Esophagus mucosa (tissue), 1 donor: ENCODE measurements at regions not wholly inside any gene's neighbourhood (a gene's known extent, or its start where the extent isn't known, plus 50 kb on each side); places are given as distances from the start of the nearest gene placed in this dataset.

Experiments
- ATAC-seq: fragments of 200-7000 bp; cut with Tn5 transposase; one replicate; pipeline ENCODE4 v1.9.1; 2020
- donor health status: DM: yes; HTN: yes; CAD: no.

DNA sequence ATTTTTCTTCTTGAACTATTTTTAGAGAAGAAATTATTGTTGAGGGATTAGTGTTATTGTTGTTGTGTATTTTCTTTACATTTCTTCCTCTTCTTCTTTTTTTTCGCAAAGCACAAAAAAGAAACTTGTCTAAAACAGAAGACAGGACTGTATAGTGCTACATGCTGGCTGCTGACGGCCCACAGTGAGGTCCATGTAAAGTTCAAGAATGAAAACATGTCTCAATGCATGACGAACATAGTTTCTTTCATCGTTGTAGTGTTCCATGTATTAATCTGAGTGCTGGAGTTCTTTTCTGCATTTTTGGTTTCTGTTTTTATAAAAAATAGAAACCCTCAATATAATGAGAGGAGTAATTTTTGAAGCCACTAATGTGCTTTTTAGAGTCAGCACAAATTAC is 462.9 kb upstream of the MARCKS start:
- no peak for ATAC-seq

DNA sequence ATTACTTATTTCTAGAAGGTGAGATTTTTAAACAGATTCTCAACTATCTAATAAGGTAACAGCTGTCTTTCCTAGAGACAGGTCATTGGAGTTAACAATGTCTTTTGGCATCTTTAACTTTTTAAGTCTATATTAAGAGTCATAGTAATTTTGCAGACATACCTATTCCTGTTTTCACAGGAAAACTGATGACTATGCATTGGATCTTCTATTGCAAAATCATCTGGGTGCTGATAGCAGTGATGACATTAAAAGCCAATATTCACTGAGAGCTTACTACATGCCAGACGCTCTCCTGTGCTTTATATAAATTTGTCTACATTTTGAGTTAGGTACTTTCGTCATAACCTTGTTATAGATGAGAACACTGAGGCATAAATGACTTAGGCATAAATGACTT is 462.4 kb upstream of the MARCKS start:
- no peak for ATAC-seq

- no peak for ATAC-seq
Observed at GRCh38 chr6:113396730-113397129, 460.4 kb upstream of the MARCKS start.

- ATAC-seq, result no peak
Observed at GRCh38 chr6:113397236-113397635, 459.9 kb upstream of the MARCKS start.

DNA sequence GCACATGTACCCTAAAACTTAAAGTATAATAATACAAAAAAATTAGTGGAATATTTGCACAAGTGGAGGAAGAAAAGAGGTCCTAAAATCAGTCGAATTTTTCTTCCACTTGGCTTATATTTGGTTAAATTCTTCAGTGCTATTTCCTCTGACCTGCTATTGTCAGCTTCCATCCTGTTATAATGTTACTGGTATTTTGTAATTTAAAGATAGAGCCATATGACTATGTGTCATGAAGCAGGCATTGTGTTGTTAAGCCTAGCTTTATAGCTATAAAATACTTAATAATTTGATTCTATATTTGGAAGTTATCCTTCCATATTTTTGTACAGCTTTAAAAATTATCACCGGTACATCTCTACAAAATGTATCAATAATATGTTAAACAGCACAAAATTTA is 455.9 kb upstream of the MARCKS start:
- no peak for ATAC-seq

DNA sequence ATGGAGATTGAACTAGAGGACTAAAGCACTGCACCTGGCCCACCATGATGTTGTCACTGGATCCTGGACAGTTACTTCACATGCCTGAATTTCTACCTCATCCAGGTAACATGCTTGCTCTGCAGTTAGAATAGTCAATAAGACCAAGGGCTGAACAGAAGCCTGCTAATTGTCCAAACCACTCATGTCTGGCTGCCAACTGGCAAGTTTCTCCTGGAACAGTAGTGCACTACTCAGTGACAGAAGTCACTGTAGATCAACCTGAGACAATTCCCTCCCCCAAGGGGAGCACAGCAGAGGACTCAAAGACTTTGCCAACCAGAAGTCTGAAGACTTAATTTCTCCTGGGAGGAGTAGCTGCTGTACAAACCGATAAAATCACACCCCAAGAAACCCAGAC is 454.6 kb upstream of the MARCKS start:
- ATAC-seq, result no peak

DNA sequence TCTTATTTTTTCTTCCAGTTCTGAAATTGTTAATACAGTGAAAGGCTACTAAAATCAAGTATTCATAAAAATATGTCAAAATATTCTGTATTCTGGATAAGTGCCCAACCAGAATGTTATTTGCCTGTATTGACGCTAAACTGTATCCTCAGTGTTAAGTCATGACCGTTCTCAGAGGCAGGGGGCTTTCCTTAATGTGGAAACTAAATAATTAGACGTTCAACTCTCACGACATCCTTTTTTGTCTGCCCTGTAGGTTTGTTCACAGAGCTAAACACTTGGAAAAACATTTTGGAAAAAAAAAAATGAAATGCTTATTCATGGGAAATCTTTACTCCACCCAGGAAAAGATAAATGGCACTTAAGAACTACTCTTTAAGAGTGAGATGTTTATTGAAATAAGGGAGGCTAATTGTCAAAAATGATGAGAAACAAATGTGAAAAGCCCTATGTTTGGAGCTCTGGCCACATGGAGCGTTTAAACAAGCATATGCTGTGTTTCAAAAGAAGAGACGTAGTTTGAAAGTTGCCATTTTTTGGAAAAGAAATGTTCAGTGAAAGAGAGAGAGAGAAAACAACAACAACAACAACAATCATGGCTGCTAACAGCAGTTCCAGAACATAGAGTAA is 453.1 kb upstream of the MARCKS start:
- ATAC-seq, result no peak

DNA sequence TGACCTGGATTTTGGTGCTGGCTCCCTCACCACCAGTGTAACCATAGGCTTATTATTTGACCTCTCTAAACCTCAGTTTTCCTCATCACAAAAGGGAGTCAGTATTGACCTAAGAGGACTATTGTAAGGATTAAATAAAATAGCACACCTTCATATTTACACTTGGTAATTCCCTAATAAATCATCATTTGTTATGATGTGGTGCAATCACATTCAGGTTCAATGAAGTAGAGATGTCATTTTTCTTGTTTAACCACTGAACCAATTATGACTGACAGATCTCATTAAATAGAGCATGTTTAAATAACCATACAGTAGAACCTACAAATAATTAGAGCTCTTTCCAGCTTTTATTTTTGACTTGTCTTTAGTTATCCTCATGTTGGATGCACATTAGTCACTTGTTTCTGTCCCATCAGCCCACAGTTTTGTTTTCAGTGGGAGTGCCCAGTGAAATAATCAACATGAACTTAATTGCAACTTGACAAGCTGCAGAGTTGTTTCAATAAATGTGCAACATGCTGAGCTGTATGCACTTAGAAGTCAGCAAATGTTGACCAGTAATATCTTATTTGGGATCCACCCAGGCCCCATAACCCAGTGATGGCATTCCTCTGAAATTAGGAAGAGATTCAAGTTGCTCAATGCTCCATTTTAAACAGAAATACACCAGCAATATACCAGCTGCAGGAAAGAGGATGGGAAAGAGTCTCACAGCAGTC is 451.7 kb upstream of the MARCKS start:
- ATAC-seq, result peak; percentile 87

GRCh38 chr6:113406048-113406695 is 451.0 kb upstream of the MARCKS start:
- ATAC-seq, result no peak

DNA sequence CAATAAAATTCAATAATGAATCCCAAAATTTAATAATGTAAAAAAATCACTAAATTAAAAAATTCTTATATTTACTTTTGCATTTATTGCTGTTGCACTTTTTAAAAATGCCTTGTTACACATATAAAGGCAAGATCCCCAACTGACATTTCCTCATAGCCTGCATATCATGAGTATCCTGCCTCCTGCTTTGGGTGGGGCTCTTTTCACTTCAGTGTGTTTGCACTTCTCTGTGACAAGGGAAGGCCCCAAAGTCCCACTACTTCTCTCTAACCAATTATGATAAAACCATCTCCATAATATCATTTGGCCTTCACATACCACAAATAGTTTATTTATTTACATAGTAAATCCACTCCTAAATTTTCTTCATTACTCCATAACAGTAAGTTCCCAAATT is 446.1 kb upstream of the MARCKS start:
- ATAC-seq, result peak; percentile 68

DNA sequence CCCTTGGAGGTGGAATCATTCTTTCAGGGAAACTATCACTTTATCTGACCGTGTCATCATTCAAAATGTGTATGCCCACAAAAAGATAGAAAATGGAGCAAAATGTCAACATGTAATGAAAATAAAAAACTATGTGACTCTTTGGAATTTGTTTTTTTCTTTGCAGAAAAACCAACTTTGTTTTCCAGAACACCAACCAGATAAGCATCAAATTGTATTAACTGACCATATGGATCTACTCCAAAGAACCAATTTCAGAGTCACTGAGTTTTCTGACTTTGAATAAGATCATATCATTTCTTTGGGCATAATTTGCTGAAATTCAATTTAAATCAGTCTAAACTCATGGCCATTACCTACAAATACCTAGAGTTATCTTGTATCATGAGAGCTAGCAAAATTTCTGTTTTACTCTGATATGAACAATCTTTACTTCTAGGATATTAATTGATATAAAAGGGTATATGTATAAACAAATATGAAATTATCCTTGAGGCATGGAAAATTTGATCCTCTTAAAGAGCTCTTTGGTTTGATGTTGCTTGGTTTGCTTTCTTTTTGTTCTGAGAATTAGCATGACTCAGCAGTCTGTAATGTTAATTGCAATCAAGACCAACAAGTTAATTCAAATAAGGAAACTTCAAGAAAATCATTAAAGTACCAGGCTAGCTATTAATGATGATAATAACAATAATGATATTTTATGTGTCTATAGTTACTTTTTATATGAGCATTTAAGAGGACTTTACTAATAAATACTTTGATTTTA is 444.4 kb upstream of the MARCKS start:
- ATAC-seq, result no peak

DNA sequence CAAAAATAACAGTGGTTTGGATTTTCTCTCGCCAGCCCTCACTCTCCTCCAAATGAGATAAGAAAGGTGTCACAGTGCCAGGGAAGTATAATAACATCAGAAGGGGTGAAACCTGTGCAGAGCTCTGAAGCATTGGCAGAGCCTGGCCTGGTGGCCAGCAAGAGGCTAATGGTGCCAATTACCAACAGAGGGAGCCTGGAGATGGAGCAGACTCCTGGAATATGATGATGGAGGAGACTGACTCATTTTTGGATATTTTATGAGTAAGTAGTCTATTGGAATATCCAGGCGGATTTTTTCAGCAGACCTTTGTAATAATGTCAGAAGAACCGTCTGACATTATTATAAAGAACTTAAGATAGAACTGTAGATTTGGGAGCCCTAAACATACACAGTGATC is 442.6 kb upstream of the MARCKS start:
- peak; percentile 55 for ATAC-seq

DNA sequence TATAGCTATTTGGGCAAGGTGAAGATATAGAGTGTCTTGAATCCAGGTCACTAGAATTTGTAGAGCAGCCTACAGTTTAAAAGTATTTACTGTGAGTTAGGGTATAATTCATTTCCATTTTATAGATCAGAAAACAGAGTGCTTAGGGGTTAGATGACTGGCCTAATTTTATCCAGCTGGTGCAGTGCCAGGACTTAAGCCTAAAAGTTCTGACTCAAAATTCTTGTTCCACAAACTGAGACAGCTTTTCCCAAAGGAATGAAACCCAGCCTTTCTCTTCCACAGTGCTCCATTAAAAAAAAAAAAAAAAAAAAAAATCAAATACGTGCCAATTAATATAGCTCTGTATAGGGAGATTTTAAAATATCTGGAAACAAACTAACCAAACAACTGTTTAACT is 441.0 kb upstream of the MARCKS start:
- no peak for ATAC-seq

- ATAC-seq, result no peak
Observed at GRCh38 chr6:113420290-113420689, 436.9 kb upstream of the MARCKS start.

DNA sequence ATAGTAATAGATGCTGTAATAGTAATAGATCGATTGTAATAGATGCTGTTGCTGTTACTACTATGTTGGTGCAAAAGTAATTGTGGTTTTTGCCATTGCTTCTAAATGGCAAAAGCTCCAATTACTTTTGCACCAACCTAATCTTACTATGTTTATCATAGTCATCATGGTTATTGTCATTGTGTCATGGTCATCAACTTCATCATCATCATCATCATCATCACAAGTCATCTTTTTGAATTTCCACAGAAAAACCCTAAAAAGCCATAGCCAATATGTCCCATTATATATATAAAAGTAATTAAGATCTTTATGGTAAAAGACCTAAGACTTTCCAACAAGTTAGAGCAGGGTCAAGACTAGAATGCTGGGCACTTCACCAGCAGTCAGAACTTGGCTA is 435.1 kb upstream of the MARCKS start:
- ATAC-seq, result no peak

GRCh38 chr6:113423956-113424355 is 433.2 kb upstream of the MARCKS start:
- no peak for ATAC-seq

GRCh38 chr6:113425977-113426660 is 431.0 kb upstream of the MARCKS start:
- no peak for ATAC-seq

DNA sequence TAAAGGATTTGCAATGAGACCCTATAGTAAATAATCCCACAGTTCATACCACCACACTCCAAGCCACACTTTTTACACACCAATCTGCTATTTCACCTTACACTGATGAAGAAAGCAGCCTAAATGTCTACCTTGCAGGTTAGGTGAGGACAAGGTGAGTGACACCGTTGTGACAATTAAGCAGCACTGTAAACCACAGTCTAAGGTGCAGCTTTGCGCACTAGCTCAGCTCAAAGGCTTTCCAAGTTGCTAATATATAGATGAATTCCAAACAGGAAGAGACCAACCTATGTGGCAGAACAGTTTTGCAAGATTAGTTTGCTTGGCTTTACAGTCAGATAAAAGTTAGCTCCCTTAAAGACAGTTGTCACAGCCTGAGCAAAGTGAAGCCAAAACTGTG is 429.5 kb upstream of the MARCKS start:
- ATAC-seq, result no peak

DNA sequence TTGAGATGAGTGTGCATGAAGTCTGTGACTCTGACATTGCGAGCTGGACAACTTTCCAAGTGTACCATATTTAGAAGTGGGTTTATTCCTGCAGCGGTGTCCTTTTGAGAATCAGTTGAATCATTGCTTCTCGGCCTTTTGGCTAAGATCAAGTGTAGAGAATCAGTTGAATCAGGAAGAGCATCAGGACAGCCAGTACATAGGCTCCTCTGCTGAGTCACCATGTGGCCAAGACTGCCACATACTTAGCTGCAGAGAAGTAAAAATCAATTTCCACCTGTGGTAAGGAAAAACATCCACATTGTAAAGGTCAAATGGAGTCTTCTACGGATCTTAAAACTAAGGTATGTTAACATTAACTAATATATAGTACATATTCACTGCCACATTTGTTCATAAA is 428.4 kb upstream of the MARCKS start:
- no peak for ATAC-seq

- ATAC-seq, result no peak
Observed at GRCh38 chr6:113432521-113433334, 424.4 kb upstream of the MARCKS start.

- peak; percentile 85 for ATAC-seq
Observed at GRCh38 chr6:113433335-113433991, 423.7 kb upstream of the MARCKS start.
